ENCODE measurements at regions not wholly inside any gene's neighbourhood (a gene's known extent, or its start where the extent isn't known, plus 50 kb on each side); places are given as distances from the start of the nearest gene placed in this dataset.

DNA sequence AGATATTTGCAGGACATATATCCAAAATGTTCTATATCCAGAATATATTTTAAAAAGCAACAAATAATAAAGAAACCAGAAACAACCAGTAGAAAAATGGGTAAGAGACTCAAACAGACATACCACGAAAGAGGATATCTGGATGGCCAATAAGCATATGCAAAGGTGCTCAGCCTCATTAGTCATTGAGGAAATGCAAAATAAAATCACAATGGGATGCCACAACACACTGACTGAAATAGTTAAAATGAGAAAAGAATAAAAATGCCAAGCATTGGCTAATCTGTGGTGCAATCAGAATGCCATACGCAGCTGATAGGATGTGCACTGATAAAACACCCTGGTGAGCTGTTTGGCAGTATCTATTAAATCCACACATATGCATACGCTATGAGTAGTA, 265.8 kb upstream of the ANKH start:
- Histone ChIP-seq H3K79me2 (ENCODE audit: control insufficient read depth, insufficient read depth, low read length) (no peaks in the 10 kb centered on the region), H3K4me2 (ENCODE audit: insufficient read depth, low read length) (no peak overlapping the region), H3K9ac (ENCODE audit: insufficient read depth in 1 of 2, low read depth in 2 of 2, low read length in 2 of 2) (no peak overlapping the region), H2AFZ (ENCODE audit: low read depth, low read length) (no peak overlapping the region), H3K4me3 (no peak overlapping the region), H3K36me3 (ENCODE audit: control insufficient read depth, insufficient read depth, low read length) (no peaks in the 10 kb centered on the region), H4K20me1 (replicated peaks; ENCODE audit: control insufficient read depth, insufficient read depth, low read length) (no peaks in the 10 kb centered on the region), H3K27me3 (ENCODE audit: control insufficient read depth in 2 of 2, insufficient read depth in 2 of 2, low read length in 2 of 2) (no peaks in the 10 kb centered on the region), H3K27ac (ENCODE audit: extremely low read depth, low read depth, low read length) (no peak overlapping the region), H3K9me1 (ENCODE audit: control insufficient read depth, insufficient read depth, low read length) (no peaks in the 10 kb centered on the region), H3K4me1 (replicated peaks in 1 of 2; ENCODE audit: control insufficient read depth in 2 of 2, insufficient read depth in 2 of 2, low read length in 2 of 2) (no peaks in the 10 kb centered on the region), H3K9me3 (replicated peaks; ENCODE audit: control insufficient read depth, insufficient read depth, low read depth, low read length) (no peaks in the 10 kb centered on the region)
- intact Hi-C loops (cut with micrococcal nuclease) (no loop called here), in situ Hi-C loops (cut with MboI) (no loop called here)
- peak; percentile 46 for FAIRE-seq
- TF ChIP-seq TBP (optimal IDR thresholded peaks at IDR 0.05; ENCODE audit: low read depth, low read length): no peak
- TF ChIP-seq BHLHE40 (IDR thresholded peaks at IDR 0.05; ENCODE audit: low read length): no peak
- TF ChIP-seq ILK (tag; IDR thresholded peaks at IDR 0.05; ENCODE audit: borderline replicate concordance, low read depth): no peak
- no peak for TF ChIP-seq ZNF408 (CRISPR knock-in tag; IDR thresholded peaks at IDR 0.05; ENCODE audit: low read depth)
- no peak for TF ChIP-seq ZFPM2 (CRISPR knock-in tag; IDR thresholded peaks at IDR 0.05)
- TF ChIP-seq DMBX1 (CRISPR knock-in tag; IDR thresholded peaks at IDR 0.05; ENCODE audit: borderline replicate concordance): no peak
- TF ChIP-seq BACH1 (tag; IDR thresholded peaks at IDR 0.05): no peak
- TF ChIP-seq ZNF445 (CRISPR knock-in tag; IDR thresholded peaks at IDR 0.05; ENCODE audit: low read depth): no peak
- TF ChIP-seq, protein P1, sequence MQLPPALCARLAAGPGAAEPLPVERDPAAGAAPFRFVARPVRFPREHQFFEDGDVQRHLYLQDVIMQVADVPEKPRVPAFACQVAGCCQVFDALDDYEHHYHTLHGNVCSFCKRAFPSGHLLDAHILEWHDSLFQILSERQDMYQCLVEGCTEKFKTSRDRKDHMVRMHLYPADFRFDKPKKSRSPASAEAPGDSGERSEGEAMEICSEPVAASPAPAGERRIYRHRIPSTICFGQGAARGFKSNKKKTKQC (CRISPR knock-in tag; IDR thresholded peaks at IDR 0.05): no peak
- no peak for TF ChIP-seq SMAD3 (CRISPR knock-in tag; conservative IDR thresholded peaks at IDR 0.05)
- no peak for TF ChIP-seq HNRNPK (IDR thresholded peaks at IDR 0.05; ENCODE audit: low read depth, low read length, poor library complexity, severe bottlenecking)
- no peak for TF ChIP-seq TCF15 (CRISPR knock-in tag; IDR thresholded peaks at IDR 0.05)
- no peak for TF ChIP-seq ZNF274 (IDR thresholded peaks at IDR 0.05; ENCODE audit: borderline replicate concordance, low read depth, low read length)
- TF ChIP-seq GATAD2B (IDR thresholded peaks at IDR 0.05; ENCODE audit: borderline replicate concordance): no peak
- TF ChIP-seq ZNF324 (CRISPR knock-in tag; IDR thresholded peaks at IDR 0.05): no peak
- no peak for TF ChIP-seq WHSC1 (IDR thresholded peaks at IDR 0.05; ENCODE audit: low read length)
- TF ChIP-seq PHF8 (IDR thresholded peaks at IDR 0.05; ENCODE audit: borderline replicate concordance, low read length): no peak
- no peak for TF ChIP-seq SMC3 (conservative IDR thresholded peaks at IDR 0.05; ENCODE audit: insufficient read depth, low read depth, low read length)
- WGBS (ENCODE audit: insufficient coverage, low coverage, missing lambda C conversion rate): 2% methylated on average over 3 of the region's 3 CpGs
- ChIA-PET CTCF (ENCODE audit: low intra/inter-chr PET ratio) (no interaction called here), POLR2A (no interaction called here)
- no peak for ATAC-seq
- no TSS peak for BruUV-seq (replicated peaks)
- DNase-seq (ENCODE audit: extremely low read depth in 1 of 4, low spot score in 3 of 4): no peak

All from K562 (cell line).